HEK293 (cell line): ENCODE measurements at regions not wholly inside any gene's neighbourhood (a gene's known extent, or its start where the extent isn't known, plus 50 kb on each side); places are given as distances from the start of the nearest gene placed in this dataset.

Experiments used
- CTCF ChIP-seq: fragments of 450-650 bp; formaldehyde crosslinking; IDR thresholded peaks from 2 replicates; pipeline ENCODE4 v1.5.1; 2016; ENCODE audit warnings: missing biosample characterization, missing genetic modification characterization
- ZBTB7A ChIP-seq: fragments of 450-650 bp; formaldehyde crosslinking; IDR thresholded peaks from 2 replicates; pipeline ENCODE4 v1.5.1; 2016; ENCODE audit warnings: low read depth, missing biosample characterization, missing genetic modification characterization

GRCh38 chr2:153787612-153788011, 84.1 kb upstream of the GALNT13 start:
- no peak for TF ChIP-seq ZBTB7A
- TF ChIP-seq CTCF (tag by site-specific recombination): no peak
